Keratinocyte (primary cell): ENCODE measurements at regions not wholly inside any gene's neighbourhood (a gene's known extent, or its start where the extent isn't known, plus 50 kb on each side); places are given as distances from the start of the nearest gene placed in this dataset.

ENCODE experiments used
- DNase-seq: peaks from one replicate; pipeline ENCODE4 v3.0.0-alpha.2; 2011; ENCODE audit warnings: low read depth, missing footprints, low spot score
- FAIRE-seq: peaks from 2 replicates; lab custom pipeline; 2011; peaks lifted over from hg19 to GRCh38; lab: Jason Lieb, UNC
- H2AFZ ChIP-seq: 2 replicates; pipeline ENCODE4 v1.6.0; 2012; ENCODE audit warnings: low read length, control low read depth, inconsistent platforms; ENCODE audit not compliant: control insufficient read depth
- H3K27ac ChIP-seq: 2 replicates; pipeline ENCODE4 v1.5.1; 2011; ENCODE audit warnings: low read length; ENCODE audit not compliant: control insufficient read depth, insufficient read depth
- H3K27me3 ChIP-seq: 3 replicates; pipeline ENCODE4 v1.6.0; 2011; ENCODE audit warnings: low read length; ENCODE audit not compliant: control insufficient read depth, insufficient read depth; ENCODE audit errors: extremely low read depth
- H3K36me3 ChIP-seq, 2 experiments: 2 replicates in 1 of 2; 3 replicates in 1 of 2; pipeline ENCODE4 v1.5.1; 2011; ENCODE audit warnings: low read length in 2 of 2, mild to moderate bottlenecking in 1 of 2; ENCODE audit not compliant: control insufficient read depth in 2 of 2, insufficient read depth in 2 of 2; ENCODE audit errors: extremely low read depth in 1 of 2
- H3K4me1 ChIP-seq: 3 replicates; pipeline ENCODE4 v1.5.1; 2011; ENCODE audit warnings: low read length; ENCODE audit not compliant: control insufficient read depth, insufficient read depth; ENCODE audit errors: extremely low read depth
- H3K4me2 ChIP-seq: 3 replicates; pipeline ENCODE4 v1.6.0; 2011; ENCODE audit warnings: low read depth, low read length; ENCODE audit not compliant: control insufficient read depth, insufficient read depth; ENCODE audit errors: extremely low read depth
- H3K4me3 ChIP-seq, 3 experiments: fragments of 200-600 bp in 1 of 3; sonication (generic) in 1 of 3; 2 replicates in 2 of 3; 3 replicates in 1 of 3; pipeline ENCODE4 v1.5.1; 2011 to 2016; ENCODE audit warnings: low read length in 3 of 3, mild to moderate bottlenecking in 3 of 3, control low read depth in 2 of 3, inconsistent platforms in 1 of 3, low read depth in 1 of 3, mixed read lengths in 1 of 3, mixed run types in 1 of 3, moderate library complexity in 1 of 3; ENCODE audit not compliant: control insufficient read depth in 2 of 3, insufficient read depth in 2 of 3; ENCODE audit errors: extremely low read depth in 1 of 3
- H3K79me2 ChIP-seq: 2 replicates; pipeline ENCODE4 v1.6.0; 2012; ENCODE audit warnings: low read length; ENCODE audit not compliant: control insufficient read depth, insufficient read depth
- H3K9ac ChIP-seq: 3 replicates; pipeline ENCODE4 v1.6.0; 2011; ENCODE audit warnings: low read length; ENCODE audit not compliant: control insufficient read depth, insufficient read depth; ENCODE audit errors: extremely low read depth
- H3K9me1 ChIP-seq: 3 replicates; pipeline ENCODE4 v1.6.0; 2011; ENCODE audit warnings: low read length; ENCODE audit not compliant: control insufficient read depth, insufficient read depth; ENCODE audit errors: extremely low read depth
- H3K9me3 ChIP-seq: 2 replicates; pipeline ENCODE4 v1.5.1; 2012; ENCODE audit warnings: low read depth, low read length; ENCODE audit not compliant: control insufficient read depth
- H4K20me1 ChIP-seq: 3 replicates; pipeline ENCODE4 v1.6.0; 2011; ENCODE audit warnings: low read length; ENCODE audit not compliant: control insufficient read depth, insufficient read depth; ENCODE audit errors: extremely low read depth
- EZH2 ChIP-seq: IDR thresholded peaks from one replicate; pipeline ENCODE4 v1.6.1; 2012; ENCODE audit warnings: inconsistent platforms, mild to moderate bottlenecking, low read length, moderate library complexity
- dilution Hi-C: fragments of 300-500 bp; cut with MboI; formaldehyde crosslinking; loops from one replicate; pipeline ENCODE4 v1.7.0; 2020; ENCODE audit warnings: low sequenced_read_pairs; ENCODE audit not compliant: extremely low pct_ligation_motif_present
- TF ChIP-seq, protein P1 (sequence below), 3 experiments: IDR thresholded peaks in 1 of 3; conservative IDR thresholded peaks in 1 of 3; optimal IDR thresholded peaks in 1 of 3; 2 replicates in 2 of 3; 3 replicates in 1 of 3; pipeline versions ENCODE3 to v1.5.1; 2011; ENCODE audit warnings: low read length in 3 of 3, mild to moderate bottlenecking in 3 of 3, moderate library complexity in 2 of 3, control low read depth in 1 of 3, inconsistent platforms in 1 of 3; ENCODE audit not compliant: insufficient read depth in 2 of 3; ENCODE audit errors: extremely low read depth in 1 of 3

DNA sequence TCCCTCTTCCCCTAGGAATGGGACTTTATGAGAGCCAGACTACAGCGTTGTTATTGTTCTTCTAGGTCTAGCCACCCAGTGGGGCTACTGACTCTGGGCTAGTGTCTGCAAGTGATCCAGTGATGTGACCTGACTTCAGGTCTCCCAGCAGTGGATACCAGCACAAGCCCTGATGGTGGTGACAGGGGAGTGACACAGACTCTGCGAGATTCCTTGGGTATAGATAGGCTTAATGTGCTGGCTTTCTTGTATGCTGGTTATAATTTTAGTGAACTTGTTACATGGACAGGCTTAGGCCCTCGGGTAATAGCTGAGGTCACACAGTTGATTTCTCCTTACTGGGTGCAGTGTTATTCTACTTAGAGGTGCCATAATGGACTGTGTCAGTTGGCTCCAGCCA, 106.9 kb downstream of the TBC1D30 start:
- no peak for DNase-seq
- H3K27me3 ChIP-seq: peaks cover 8% of the 10 kb centered on the region
- H3K9ac ChIP-seq: no peak overlapping the region
- dilution Hi-C loops: no loop called here
- H3K27ac ChIP-seq: no peak overlapping the region
- no peak overlapping the region for H2AFZ ChIP-seq
- H3K4me1 ChIP-seq: no peaks in the 10 kb centered on the region
- no peaks in the 10 kb centered on the region for H3K79me2 ChIP-seq
- no peaks in the 10 kb centered on the region for H3K9me1 ChIP-seq
- no peak overlapping the region for H3K4me2 ChIP-seq
- H3K4me3 ChIP-seq: no peak overlapping the region
- no peaks in the 10 kb centered on the region for H4K20me1 ChIP-seq
- TF ChIP-seq, protein P1, sequence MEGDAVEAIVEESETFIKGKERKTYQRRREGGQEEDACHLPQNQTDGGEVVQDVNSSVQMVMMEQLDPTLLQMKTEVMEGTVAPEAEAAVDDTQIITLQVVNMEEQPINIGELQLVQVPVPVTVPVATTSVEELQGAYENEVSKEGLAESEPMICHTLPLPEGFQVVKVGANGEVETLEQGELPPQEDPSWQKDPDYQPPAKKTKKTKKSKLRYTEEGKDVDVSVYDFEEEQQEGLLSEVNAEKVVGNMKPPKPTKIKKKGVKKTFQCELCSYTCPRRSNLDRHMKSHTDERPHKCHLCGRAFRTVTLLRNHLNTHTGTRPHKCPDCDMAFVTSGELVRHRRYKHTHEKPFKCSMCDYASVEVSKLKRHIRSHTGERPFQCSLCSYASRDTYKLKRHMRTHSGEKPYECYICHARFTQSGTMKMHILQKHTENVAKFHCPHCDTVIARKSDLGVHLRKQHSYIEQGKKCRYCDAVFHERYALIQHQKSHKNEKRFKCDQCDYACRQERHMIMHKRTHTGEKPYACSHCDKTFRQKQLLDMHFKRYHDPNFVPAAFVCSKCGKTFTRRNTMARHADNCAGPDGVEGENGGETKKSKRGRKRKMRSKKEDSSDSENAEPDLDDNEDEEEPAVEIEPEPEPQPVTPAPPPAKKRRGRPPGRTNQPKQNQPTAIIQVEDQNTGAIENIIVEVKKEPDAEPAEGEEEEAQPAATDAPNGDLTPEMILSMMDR (optimal IDR thresholded peaks at IDR 0.05 in 1 of 3, IDR thresholded peaks at IDR 0.05 in 1 of 3, conservative IDR thresholded peaks at IDR 0.05 in 1 of 3; ENCODE audit: extremely low read depth in 1 of 3, insufficient read depth in 2 of 3, low read length in 3 of 3): no peak
- TF ChIP-seq EZH2: no peak
- no peak for FAIRE-seq
- no peaks in the 10 kb centered on the region for H3K36me3 ChIP-seq
- no peaks in the 10 kb centered on the region for H3K9me3 ChIP-seq

DNA sequence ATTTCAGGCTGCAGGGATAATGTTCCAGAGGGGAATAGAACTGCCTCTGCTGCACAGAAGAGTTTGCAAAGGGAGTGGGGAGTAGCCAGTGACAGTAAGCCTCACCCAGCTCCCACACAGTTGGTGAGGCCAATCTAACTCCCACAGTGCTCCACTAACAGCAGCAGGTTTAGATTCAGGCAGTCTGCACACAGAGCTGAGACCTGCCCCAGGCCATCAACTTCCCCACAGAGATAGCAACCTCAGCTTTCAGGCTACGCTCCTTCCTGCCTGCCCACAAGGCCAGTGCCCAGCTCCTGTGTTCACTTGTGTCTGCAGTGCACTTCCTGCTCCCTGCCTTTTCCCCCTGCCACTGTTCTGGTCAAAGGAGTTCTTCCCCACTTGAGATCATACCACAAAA, 107.5 kb downstream of the TBC1D30 start:
- no peak overlapping the region for H3K9ac ChIP-seq
- FAIRE-seq (no peak), DNase-seq (no peak)
- no peak for TF ChIP-seq EZH2
- TF ChIP-seq, protein P1 (optimal IDR thresholded peaks at IDR 0.05 in 1 of 3, IDR thresholded peaks at IDR 0.05 in 1 of 3, conservative IDR thresholded peaks at IDR 0.05 in 1 of 3; ENCODE audit: extremely low read depth in 1 of 3, insufficient read depth in 2 of 3, low read length in 3 of 3): no peak
- H3K4me1 ChIP-seq: no peaks in the 10 kb centered on the region
- dilution Hi-C loops: no loop called here
- H3K9me3 ChIP-seq: no peaks in the 10 kb centered on the region
- H3K27me3 ChIP-seq: peaks cover 8% of the 10 kb centered on the region
- no peaks in the 10 kb centered on the region for H3K79me2 ChIP-seq
- H2AFZ ChIP-seq: no peak overlapping the region
- no peaks in the 10 kb centered on the region for H3K36me3 ChIP-seq
- H4K20me1 ChIP-seq: no peaks in the 10 kb centered on the region
- no peaks in the 10 kb centered on the region for H3K9me1 ChIP-seq
- H3K27ac ChIP-seq: no peak overlapping the region
- H3K4me3 ChIP-seq: no peak overlapping the region
- H3K4me2 ChIP-seq: no peak overlapping the region
